ENCODE measurements at regions not wholly inside any gene's neighbourhood (a gene's known extent, or its start where the extent isn't known, plus 50 kb on each side); places are given as distances from the start of the nearest gene placed in this dataset.

GRCh38 chr4:157634057-157634456 is 413.5 kb downstream of the GRIA2 start:
- Histone ChIP-seq H3K4me3 (ENCODE audit: low read length) (no peak overlapping the region), H3K27ac (ENCODE audit: low read length) (no peak overlapping the region), H3K36me3 (ENCODE audit: control insufficient read depth, insufficient read depth, low read length) (no peaks in the 10 kb centered on the region), H3K9me3 (ENCODE audit: control insufficient read depth, insufficient read depth, low read length) (peaks cover 7% of the 10 kb centered on the region), H3K27me3 (ENCODE audit: control insufficient read depth, insufficient read depth, low read length) (no peaks in the 10 kb centered on the region), H3K4me1 (ENCODE audit: control insufficient read depth, insufficient read depth, low read length) (no peaks in the 10 kb centered on the region)
- H3K9me3 Mint-ChIP-seq, result peaks cover 9 to 11% of the 10 kb centered on the region in 2 donors
- no peak overlapping the region for H3K4me3 Mint-ChIP-seq
- ATAC-seq (no peak), DNase-seq (no peak)
- WGBS (ENCODE audit: insufficient coverage), result 91% methylated on average over 3 of the region's 3 CpGs
- no peaks in the 10 kb centered on the region for H3K27me3 Mint-ChIP-seq (ENCODE audit: low read depth in 2 of 2)
- intact Hi-C loops (cut with micrococcal nuclease), result no loop called here
- H3K4me1 Mint-ChIP-seq, result no peaks in the 10 kb centered on the region
- no peak for TF ChIP-seq CTCF (IDR thresholded peaks at IDR 0.05)
- H3K36me3 Mint-ChIP-seq, result peaks cover 8% of the 10 kb centered on the region
- no peak overlapping the region for H3K27ac Mint-ChIP-seq

- 91% methylated on average over 5 of the region's 7 CpGs for WGBS (ENCODE audit: insufficient coverage)
- H3K9me3 Mint-ChIP-seq, result peaks cover 9 to 13% of the 10 kb centered on the region in 2 donors
- H3K27ac Mint-ChIP-seq, result no peak overlapping the region
- Histone ChIP-seq H3K27ac (ENCODE audit: low read length) (no peak overlapping the region), H3K9me3 (ENCODE audit: control insufficient read depth, insufficient read depth, low read length) (no peaks in the 10 kb centered on the region), H3K4me3 (ENCODE audit: low read length) (no peak overlapping the region), H3K36me3 (ENCODE audit: control insufficient read depth, insufficient read depth, low read length) (no peaks in the 10 kb centered on the region), H3K4me1 (ENCODE audit: control insufficient read depth, insufficient read depth, low read length) (no peaks in the 10 kb centered on the region), H3K27me3 (ENCODE audit: control insufficient read depth, insufficient read depth, low read length) (no peaks in the 10 kb centered on the region)
- ATAC-seq, result no peak
- intact Hi-C loops (cut with micrococcal nuclease), result no loop called here
- TF ChIP-seq CTCF (IDR thresholded peaks at IDR 0.05), result no peak
- no peaks in the 10 kb centered on the region for H3K27me3 Mint-ChIP-seq (ENCODE audit: low read depth in 2 of 2)
- no peak for DNase-seq
- no peak overlapping the region for H3K4me3 Mint-ChIP-seq
- H3K36me3 Mint-ChIP-seq, result no peaks in the 10 kb centered on the region
- H3K4me1 Mint-ChIP-seq, result no peaks in the 10 kb centered on the region
Observed at GRCh38 chr4:157616741-157617472, 396.4 kb downstream of the GRIA2 start.

- intact Hi-C loops (cut with micrococcal nuclease), result no loop called here
- Mint-ChIP-seq H3K9me3 (peaks cover 12 to 13% of the 10 kb centered on the region in 2 donors), H3K27ac (no peak overlapping the region), H3K4me1 (no peaks in the 10 kb centered on the region), H3K4me3 (no peak overlapping the region), H3K36me3 (no peaks in the 10 kb centered on the region), H3K27me3 (ENCODE audit: low read depth in 2 of 2) (no peaks in the 10 kb centered on the region)
- no peaks in the 10 kb centered on the region for H3K9me3 ChIP-seq (ENCODE audit: control insufficient read depth, insufficient read depth, low read length)
- no peak for TF ChIP-seq CTCF (IDR thresholded peaks at IDR 0.05)
- DNase-seq (no peak), ATAC-seq (no peak)
- H3K27me3 ChIP-seq (ENCODE audit: control insufficient read depth, insufficient read depth, low read length), result no peaks in the 10 kb centered on the region
- H3K4me3 ChIP-seq (ENCODE audit: low read length), result no peak overlapping the region
- H3K27ac ChIP-seq (ENCODE audit: low read length), result no peak overlapping the region
- no peaks in the 10 kb centered on the region for H3K36me3 ChIP-seq (ENCODE audit: control insufficient read depth, insufficient read depth, low read length)
- WGBS (ENCODE audit: insufficient coverage), result 80% methylated on average over 1 of the region's 1 CpG
- H3K4me1 ChIP-seq (ENCODE audit: control insufficient read depth, insufficient read depth, low read length), result no peaks in the 10 kb centered on the region
Observed at GRCh38 chr4:157607996-157608395, 387.5 kb downstream of the GRIA2 start.

- Mint-ChIP-seq H3K27ac (no peak overlapping the region), H3K4me1 (no peaks in the 10 kb centered on the region), H3K9me3 (peaks cover 12 to 15% of the 10 kb centered on the region in 2 donors), H3K36me3 (no peaks in the 10 kb centered on the region), H3K27me3 (ENCODE audit: low read depth in 2 of 2) (no peaks in the 10 kb centered on the region), H3K4me3 (no peak overlapping the region)
- Histone ChIP-seq H3K27ac (ENCODE audit: low read length) (no peak overlapping the region), H3K4me3 (ENCODE audit: low read length) (no peak overlapping the region), H3K27me3 (ENCODE audit: control insufficient read depth, insufficient read depth, low read length) (no peaks in the 10 kb centered on the region), H3K4me1 (ENCODE audit: control insufficient read depth, insufficient read depth, low read length) (no peaks in the 10 kb centered on the region), H3K36me3 (ENCODE audit: control insufficient read depth, insufficient read depth, low read length) (no peaks in the 10 kb centered on the region), H3K9me3 (ENCODE audit: control insufficient read depth, insufficient read depth, low read length) (no peaks in the 10 kb centered on the region)
- no peak for ATAC-seq
- no peak for TF ChIP-seq CTCF (IDR thresholded peaks at IDR 0.05)
- DNase-seq, result no peak
- intact Hi-C loops (cut with micrococcal nuclease), result no loop called here
- WGBS (ENCODE audit: insufficient coverage), result no CpG with 5 or more reads among the region's 1 CpG
Observed at GRCh38 chr4:157600583-157600982, 380.1 kb downstream of the GRIA2 start.
